Endothelial cell of umbilical vein (primary cell): ENCODE measurements at regions not wholly inside any gene's neighbourhood (a gene's known extent, or its start where the extent isn't known, plus 50 kb on each side); places are given as distances from the start of the nearest gene placed in this dataset.
A peak's percentile ranks its signal among the peaks of the same experiment; 100 is the strongest.

Experiments
- BruUV-seq: library from RNA; stranded (reverse); fragments of 400-500 nt; replicated peaks from 2 replicates; lab custom pipeline; 2021; lab: Mats Ljungman, UMichigan
- CTCF ChIA-PET: fragments of 300-600, 350-600 bp; sonication (Branson Sonifier 250); formaldehyde crosslinking; loops from one replicate; lab custom pipeline; 2021; ENCODE audit warnings: antibody characterized with exemption, inconsistent platforms; lab: Charles Lee
- POLR2A ChIA-PET: fragments of 300-600, 350-600 bp; sonication (Branson Sonifier 250); formaldehyde crosslinking; loops from one replicate; lab custom pipeline; 2021; ENCODE audit warnings: antibody characterized with exemption, inconsistent platforms; lab: Charles Lee
- DNase-seq: peaks from one replicate; pipeline ENCODE4 v3.0.0-alpha.2; 2011; ENCODE audit warnings: low read depth, low spot score
- FAIRE-seq: peaks from 2 replicates; lab custom pipeline; 2011; peaks lifted over from hg19 to GRCh38; lab: Jason Lieb, UNC
- H2AFZ ChIP-seq: 2 replicates; pipeline ENCODE4 v1.6.0; 2012; ENCODE audit warnings: low read depth, low read length, control low read depth, inconsistent platforms
- H3K27ac ChIP-seq: 2 replicates; pipeline ENCODE4 v1.5.1; 2011; ENCODE audit warnings: low read depth, mild to moderate bottlenecking, control low read depth, low read length, moderate library complexity; ENCODE audit not compliant: insufficient read depth
- H3K27me3 ChIP-seq, 2 experiments: 2 replicates each; pipeline versions ENCODE4 v1.6.0 to v1.6.1; 2011; ENCODE audit warnings: low read length in 2 of 2, mixed read lengths in 1 of 2; ENCODE audit not compliant: control insufficient read depth in 2 of 2, insufficient read depth in 2 of 2
- H3K36me3 ChIP-seq, 2 experiments: 2 replicates in 1 of 2; 3 replicates in 1 of 2; pipeline ENCODE4 v1.5.1; 2011; ENCODE audit warnings: low read length in 2 of 2, mild to moderate bottlenecking in 1 of 2, moderate library complexity in 1 of 2; ENCODE audit not compliant: control insufficient read depth in 2 of 2, insufficient read depth in 2 of 2; ENCODE audit errors: extremely low read depth in 1 of 2
- H3K4me1 ChIP-seq: 3 replicates; pipeline ENCODE4 v1.5.1; 2011; ENCODE audit warnings: mild to moderate bottlenecking, low read length; ENCODE audit not compliant: control insufficient read depth, insufficient read depth; ENCODE audit errors: extremely low read depth
- H3K4me2 ChIP-seq: 2 replicates; pipeline ENCODE4 v1.6.1; 2011; ENCODE audit warnings: low read length, control low read depth, mixed read lengths; ENCODE audit not compliant: insufficient read depth
- H3K4me3 ChIP-seq, 3 experiments: fragments of 200-600 bp in 1 of 3; sonication (generic), shearing (Covaris generic) in 1 of 3; replicated peaks in 1 of 3; 2 replicates each; pipeline ENCODE4 v1.5.1; 2011 to 2016; ENCODE audit warnings: control low read depth in 3 of 3, low read length in 3 of 3, mild to moderate bottlenecking in 2 of 3, inconsistent platforms in 1 of 3, low read depth in 1 of 3, moderate library complexity in 1 of 3; ENCODE audit not compliant: insufficient read depth in 1 of 3
- H3K79me2 ChIP-seq: 2 replicates; pipeline ENCODE4 v1.6.0; 2012; ENCODE audit warnings: low read length, inconsistent platforms; ENCODE audit not compliant: control insufficient read depth, insufficient read depth
- H3K9ac ChIP-seq: replicated peaks from 2 replicates; pipeline ENCODE3; 2011; ENCODE audit warnings: low read length, control low read depth; ENCODE audit not compliant: insufficient read depth; ENCODE audit errors: extremely low read depth
- H3K9me1 ChIP-seq: replicated peaks from 3 replicates; pipeline ENCODE4 v1.6.0; 2011; ENCODE audit warnings: mild to moderate bottlenecking, low read length; ENCODE audit not compliant: control insufficient read depth, insufficient read depth; ENCODE audit errors: extremely low read depth
- H3K9me3 ChIP-seq: replicated peaks from 2 replicates; pipeline ENCODE4 v1.5.1; 2012; ENCODE audit warnings: low read length, inconsistent platforms; ENCODE audit not compliant: control insufficient read depth, insufficient read depth
- H4K20me1 ChIP-seq: replicated peaks from 2 replicates; pipeline ENCODE3; 2011; ENCODE audit warnings: mild to moderate bottlenecking, low read length; ENCODE audit not compliant: control insufficient read depth, insufficient read depth; ENCODE audit errors: extremely low read depth
- EZH2 ChIP-seq: IDR thresholded peaks from 2 replicates; pipeline ENCODE4 v1.6.1; 2012; ENCODE audit warnings: borderline replicate concordance, low read depth, mild to moderate bottlenecking, moderate library complexity, low read length, inconsistent platforms; ENCODE audit not compliant: severe bottlenecking
- FOS ChIP-seq: IDR thresholded peaks from 2 replicates; pipeline ENCODE4 v1.6.1; 2011; ENCODE audit warnings: mild to moderate bottlenecking, low read length, moderate library complexity, borderline replicate concordance; ENCODE audit not compliant: insufficient read depth
- GATA2 ChIP-seq: IDR thresholded peaks from 2 replicates; pipeline ENCODE4 v1.7.0; 2011; ENCODE audit warnings: low read depth, mild to moderate bottlenecking, moderate library complexity, mixed read lengths, low read length; ENCODE audit not compliant: insufficient read length, insufficient read depth
- JUN ChIP-seq: IDR thresholded peaks from 2 replicates; pipeline ENCODE4 v1.6.1; 2011; ENCODE audit warnings: borderline replicate concordance, low read depth; ENCODE audit not compliant: insufficient read length, insufficient read depth
- MYC ChIP-seq: IDR thresholded peaks from one replicate; pipeline ENCODE4 v1.6.1; 2011; ENCODE audit warnings: mild to moderate bottlenecking, low read depth, low read length
- POLR2AphosphoS5 ChIP-seq: IDR thresholded peaks from 2 replicates; pipeline ENCODE4 v1.6.1; 2012; ENCODE audit warnings: low read depth, mild to moderate bottlenecking, control low read depth, low read length, moderate library complexity; ENCODE audit not compliant: insufficient read depth
- dilution Hi-C: fragments of 300-500 bp; cut with MboI; formaldehyde crosslinking; loops from one replicate; pipeline ENCODE4 v1.15.0; 2019; ENCODE audit warnings: low sequenced_read_pairs; ENCODE audit not compliant: extremely low pct_ligation_motif_present
- intact Hi-C: fragments of 100-400 bp; cut with micrococcal nuclease; formaldehyde crosslinking; loops from one replicate; pipeline ENCODE4 v1.10.0; 2022
- TF ChIP-seq, protein P1 (sequence below): IDR thresholded peaks from 2 replicates; pipeline ENCODE4 v1.6.1; 2011; ENCODE audit not compliant: insufficient read depth, insufficient read length
- TF ChIP-seq, protein P2 (sequence below), 2 donors: IDR thresholded peaks; 1 replicate in 1 of 2; 2 replicates in 1 of 2; pipeline ENCODE4 v1.5.1; 2011; ENCODE audit warnings: low read length in 2 of 2, mild to moderate bottlenecking in 2 of 2, moderate library complexity in 2 of 2, control low read depth in 1 of 2, inconsistent platforms in 1 of 2, low read depth in 1 of 2; ENCODE audit not compliant: insufficient read depth in 1 of 2; ENCODE audit errors: extremely low read depth in 1 of 2

DNA sequence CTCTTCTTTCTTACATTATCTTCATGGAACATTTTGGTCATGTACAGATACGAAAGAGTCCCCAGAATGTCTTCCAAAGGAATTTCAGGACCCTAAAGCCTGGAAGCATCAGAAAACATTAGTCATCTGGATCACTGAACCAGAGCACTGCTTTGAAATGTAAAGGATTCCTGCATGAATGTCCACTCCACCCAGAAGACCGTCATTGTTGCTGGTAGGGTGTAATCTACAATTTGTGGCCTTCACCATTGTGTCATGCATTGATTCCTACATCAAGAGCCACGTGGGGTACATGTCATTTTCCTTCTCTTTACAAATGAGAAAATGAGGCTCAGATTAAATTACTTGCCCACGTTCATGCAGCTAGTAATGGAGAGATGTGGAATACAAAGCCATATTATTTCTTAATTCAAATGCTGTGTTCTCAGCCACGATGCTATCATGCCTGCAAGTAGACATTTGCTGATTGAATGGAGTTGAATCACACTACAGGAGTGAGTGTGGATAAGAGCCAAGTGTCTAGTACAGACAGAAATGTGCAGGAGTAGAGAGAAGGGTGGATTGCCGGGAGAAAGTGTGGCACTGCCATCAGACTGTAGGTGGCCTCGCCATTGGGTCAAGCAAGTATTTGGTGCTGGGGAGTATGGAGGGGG is 231.2 kb downstream of the C12orf75 start:
- Histone ChIP-seq H3K9me1 (no peaks in the 10 kb centered on the region), H3K4me2 (no peak overlapping the region), H3K9me3 (no peaks in the 10 kb centered on the region), H3K79me2 (no peaks in the 10 kb centered on the region), H3K36me3 (peaks cover 39 to 40% of the 10 kb centered on the region in 2 experiments), H4K20me1 (no peaks in the 10 kb centered on the region), H3K27ac (no peak overlapping the region), H3K4me1 (no peaks in the 10 kb centered on the region), H3K4me3 (no peak overlapping the region), H3K27me3 (no peaks in the 10 kb centered on the region), H2AFZ (no peak overlapping the region), H3K9ac (no peak overlapping the region)
- ChIA-PET CTCF (interaction anchor here (1.0 to 1.2 kb wide), 2 partner anchors 82 to 140 kb away, joined by 3 to 4 read pairs; no protein-coding TSS in a partner anchor), POLR2A (interaction anchor here (0.6 kb wide), 1 partner anchor 229 kb away, joined by 4 read pairs; no protein-coding TSS in a partner anchor)
- dilution Hi-C loops = no loop called here
- TF ChIP-seq EZH2 (no peak), FOS (no peak), POLR2AphosphoS5 (no peak)
- no peak for DNase-seq
- peak; percentile 54 for FAIRE-seq
- no TSS peak for BruUV-seq
- intact Hi-C loops = no loop called here

DNA sequence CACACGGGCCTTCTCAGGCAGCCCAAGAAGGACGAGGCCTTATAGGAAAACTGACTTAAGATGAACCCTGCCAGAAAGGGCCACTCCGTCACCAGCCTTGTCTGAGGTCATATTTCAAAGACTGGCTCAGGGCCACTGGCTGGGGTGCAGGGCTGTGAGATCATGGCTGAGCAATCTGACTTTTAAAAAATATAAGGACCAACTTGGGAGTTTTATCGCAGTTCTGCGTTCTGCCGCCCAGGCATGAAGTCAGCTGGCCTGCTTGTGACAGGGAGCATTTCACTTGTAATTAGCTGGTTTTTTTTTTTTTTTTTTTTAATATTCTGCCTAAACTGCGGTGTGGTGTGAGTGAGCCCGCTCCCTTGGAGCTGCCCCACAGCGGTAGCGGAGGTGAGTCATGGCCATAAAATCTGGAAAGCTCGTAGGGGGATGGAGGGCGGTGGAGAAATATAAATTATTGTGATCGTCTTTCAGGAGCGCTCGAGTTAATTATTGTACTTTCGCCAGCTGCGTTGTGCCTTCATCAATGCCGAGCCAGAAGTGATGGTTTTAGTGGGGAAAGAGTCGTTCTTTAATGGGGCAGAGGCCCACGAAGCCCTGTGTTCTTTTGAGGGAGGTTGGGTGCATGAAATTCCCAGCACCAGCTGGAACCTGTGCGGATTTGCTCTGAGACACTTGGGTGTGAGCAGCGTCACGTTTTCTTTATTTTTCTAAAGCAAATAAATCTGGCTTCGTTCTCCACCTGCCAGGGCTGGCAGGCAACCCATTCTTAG is 231.9 kb downstream of the C12orf75 start:
- H3K9me1 ChIP-seq = no peaks in the 10 kb centered on the region
- no peaks in the 10 kb centered on the region for H3K27me3 ChIP-seq
- no peaks in the 10 kb centered on the region for H3K4me1 ChIP-seq
- H3K79me2 ChIP-seq = no peaks in the 10 kb centered on the region
- ChIA-PET POLR2A (interaction anchor here (0.6 kb wide), 1 partner anchor 230 kb away, joined by 4 read pairs; no protein-coding TSS in a partner anchor), CTCF (interaction anchor here (0.7 to 1.2 kb wide), 3 partner anchors 22 to 141 kb away, joined by 3 to 4 read pairs (median 4); no protein-coding TSS in a partner anchor)
- BruUV-seq = no TSS peak
- intact Hi-C loops (no loop called here), dilution Hi-C loops (no loop called here)
- no peak overlapping the region for H3K27ac ChIP-seq
- FAIRE-seq = no peak
- DNase-seq = peak; percentile 39
- peaks cover 39 to 44% of the 10 kb centered on the region in 2 experiments for H3K36me3 ChIP-seq
- no peaks in the 10 kb centered on the region for H4K20me1 ChIP-seq
- no peak overlapping the region for H3K4me2 ChIP-seq
- no peaks in the 10 kb centered on the region for H3K9me3 ChIP-seq
- no peak overlapping the region for H3K9ac ChIP-seq
- H2AFZ ChIP-seq = no peak overlapping the region
- H3K4me3 ChIP-seq = no peak overlapping the region
- TF ChIP-seq MYC (no peak), GATA2 (no peak), POLR2AphosphoS5 (no peak), EZH2 (no peak), FOS (no peak), JUN (no peak)
- TF ChIP-seq, protein P1, sequence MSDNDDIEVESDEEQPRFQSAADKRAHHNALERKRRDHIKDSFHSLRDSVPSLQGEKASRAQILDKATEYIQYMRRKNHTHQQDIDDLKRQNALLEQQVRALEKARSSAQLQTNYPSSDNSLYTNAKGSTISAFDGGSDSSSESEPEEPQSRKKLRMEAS = no peak
- TF ChIP-seq, protein P2, sequence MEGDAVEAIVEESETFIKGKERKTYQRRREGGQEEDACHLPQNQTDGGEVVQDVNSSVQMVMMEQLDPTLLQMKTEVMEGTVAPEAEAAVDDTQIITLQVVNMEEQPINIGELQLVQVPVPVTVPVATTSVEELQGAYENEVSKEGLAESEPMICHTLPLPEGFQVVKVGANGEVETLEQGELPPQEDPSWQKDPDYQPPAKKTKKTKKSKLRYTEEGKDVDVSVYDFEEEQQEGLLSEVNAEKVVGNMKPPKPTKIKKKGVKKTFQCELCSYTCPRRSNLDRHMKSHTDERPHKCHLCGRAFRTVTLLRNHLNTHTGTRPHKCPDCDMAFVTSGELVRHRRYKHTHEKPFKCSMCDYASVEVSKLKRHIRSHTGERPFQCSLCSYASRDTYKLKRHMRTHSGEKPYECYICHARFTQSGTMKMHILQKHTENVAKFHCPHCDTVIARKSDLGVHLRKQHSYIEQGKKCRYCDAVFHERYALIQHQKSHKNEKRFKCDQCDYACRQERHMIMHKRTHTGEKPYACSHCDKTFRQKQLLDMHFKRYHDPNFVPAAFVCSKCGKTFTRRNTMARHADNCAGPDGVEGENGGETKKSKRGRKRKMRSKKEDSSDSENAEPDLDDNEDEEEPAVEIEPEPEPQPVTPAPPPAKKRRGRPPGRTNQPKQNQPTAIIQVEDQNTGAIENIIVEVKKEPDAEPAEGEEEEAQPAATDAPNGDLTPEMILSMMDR (IDR thresholded peaks at IDR 0.05; ENCODE audit: extremely low read depth in 1 of 2, insufficient read depth in 1 of 2, low read depth in 1 of 2, low read length in 2 of 2) = no peak
